ENCODE measurements at regions not wholly inside any gene's neighbourhood (a gene's known extent, or its start where the extent isn't known, plus 50 kb on each side); places are given as distances from the start of the nearest gene placed in this dataset.
"Not testable (repeated sequence)": the region's sequence is repeated elsewhere in the genome, so short reads cannot be mapped to it uniquely, and the experiment has no call there.

DNA sequence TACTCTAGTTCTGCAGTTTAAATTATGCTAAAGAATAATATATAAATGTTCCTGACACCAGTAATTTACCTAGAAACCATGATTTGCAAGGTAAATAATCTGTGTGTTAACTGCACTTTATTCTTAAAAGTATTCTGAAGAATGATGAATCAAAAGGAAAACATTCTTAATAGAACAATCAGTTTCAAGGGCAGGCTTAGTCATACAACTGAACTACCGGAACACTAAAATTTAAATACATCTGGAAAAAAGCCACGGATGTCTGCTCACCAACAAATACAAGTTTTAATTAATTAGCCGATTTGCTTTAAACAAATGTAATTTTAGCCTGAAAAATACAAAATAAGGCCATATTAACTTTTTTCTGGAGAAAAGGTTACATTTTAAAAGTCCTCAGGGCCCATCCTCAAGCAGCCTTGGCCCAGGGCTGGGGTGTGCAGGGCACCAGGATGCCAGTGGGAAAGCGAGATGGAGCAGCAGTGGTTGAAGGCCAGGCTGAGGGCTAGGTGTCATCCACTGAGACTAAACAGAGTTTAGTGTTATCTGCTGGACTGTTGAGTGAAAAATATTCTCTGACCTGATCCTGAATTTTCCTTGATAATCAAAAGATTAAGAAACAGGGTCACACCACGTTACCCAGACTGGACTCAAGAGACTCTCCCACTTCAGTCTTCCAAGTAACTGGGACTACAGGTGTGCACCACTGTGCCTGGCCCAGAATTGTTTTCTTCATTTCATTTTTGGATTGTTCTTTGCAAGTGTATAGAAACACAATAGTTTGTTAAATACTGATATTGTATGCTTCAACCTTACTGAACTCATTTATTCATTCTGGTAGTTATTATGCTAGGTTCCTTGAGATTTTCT is 88.2 kb upstream of the DST start:
- Histone ChIP-seq H3K4me1 (ENCODE audit: insufficient read depth, low read length) (no peaks in the 10 kb centered on the region), H3K36me3 (ENCODE audit: insufficient read depth, low read length) (no peaks in the 10 kb centered on the region), H3K9me3 (ENCODE audit: low read length) (no peaks in the 10 kb centered on the region), H3K27me3 (ENCODE audit: insufficient read depth, low read length) (no peaks in the 10 kb centered on the region), H2AFZ (ENCODE audit: low read depth, low read length) (no peak overlapping the region), H3K4me3 (ENCODE audit: low read length) (no peak overlapping the region)

DNA sequence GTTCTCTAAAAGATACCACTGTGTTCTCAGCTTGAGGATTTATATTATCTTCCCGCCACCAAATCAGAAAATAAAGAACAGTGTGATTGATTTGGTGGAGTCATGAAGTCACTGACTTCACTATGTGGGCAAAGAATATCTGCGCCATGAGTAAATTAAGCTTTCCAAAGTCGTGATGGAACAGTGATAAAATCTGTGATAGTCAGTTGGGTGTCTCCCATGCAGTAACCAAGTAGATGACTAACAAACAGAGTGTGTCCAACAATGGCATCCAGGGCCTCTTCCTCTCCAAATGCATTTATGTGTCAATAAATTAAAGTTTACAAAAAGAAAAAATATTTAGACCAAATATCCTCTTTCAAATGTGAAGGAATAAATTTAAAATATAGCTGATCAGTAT is 87.0 kb upstream of the DST start:
- Histone ChIP-seq H3K36me3 (ENCODE audit: insufficient read depth, low read length) (no peaks in the 10 kb centered on the region), H3K27me3 (ENCODE audit: insufficient read depth, low read length) (no peaks in the 10 kb centered on the region), H3K4me3 (ENCODE audit: low read length) (no peak overlapping the region), H3K4me1 (ENCODE audit: insufficient read depth, low read length) (no peaks in the 10 kb centered on the region), H2AFZ (ENCODE audit: low read depth, low read length) (no peak overlapping the region), H3K9me3 (ENCODE audit: low read length) (no peaks in the 10 kb centered on the region)

DNA sequence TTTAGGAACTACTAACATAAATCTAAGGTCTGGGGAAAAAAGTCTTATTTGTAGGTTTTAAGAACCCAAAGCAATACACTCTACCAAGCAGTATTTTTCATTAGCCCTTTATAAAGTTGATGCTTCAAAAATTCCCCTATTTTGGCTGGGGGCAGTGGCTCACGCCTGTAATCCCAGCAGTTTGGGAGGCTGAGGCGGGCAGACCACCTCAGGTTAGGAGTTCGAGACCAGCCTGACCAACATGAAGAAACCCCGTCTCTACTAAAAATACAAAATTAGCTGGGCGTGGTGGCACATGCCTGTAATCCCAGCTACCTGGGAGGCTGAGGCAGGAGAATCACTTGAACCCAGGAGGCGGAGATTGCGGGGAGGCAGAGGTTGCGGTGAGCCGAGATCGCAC is 86.5 kb upstream of the DST start:
- not testable (repeated sequence) for H3K9me3 ChIP-seq (ENCODE audit: low read length); H3K27me3 ChIP-seq (ENCODE audit: insufficient read depth, low read length); H3K4me1 ChIP-seq (ENCODE audit: insufficient read depth, low read length); H2AFZ ChIP-seq (ENCODE audit: low read depth, low read length); H3K36me3 ChIP-seq (ENCODE audit: insufficient read depth, low read length); H3K4me3 ChIP-seq (ENCODE audit: low read length)

DNA sequence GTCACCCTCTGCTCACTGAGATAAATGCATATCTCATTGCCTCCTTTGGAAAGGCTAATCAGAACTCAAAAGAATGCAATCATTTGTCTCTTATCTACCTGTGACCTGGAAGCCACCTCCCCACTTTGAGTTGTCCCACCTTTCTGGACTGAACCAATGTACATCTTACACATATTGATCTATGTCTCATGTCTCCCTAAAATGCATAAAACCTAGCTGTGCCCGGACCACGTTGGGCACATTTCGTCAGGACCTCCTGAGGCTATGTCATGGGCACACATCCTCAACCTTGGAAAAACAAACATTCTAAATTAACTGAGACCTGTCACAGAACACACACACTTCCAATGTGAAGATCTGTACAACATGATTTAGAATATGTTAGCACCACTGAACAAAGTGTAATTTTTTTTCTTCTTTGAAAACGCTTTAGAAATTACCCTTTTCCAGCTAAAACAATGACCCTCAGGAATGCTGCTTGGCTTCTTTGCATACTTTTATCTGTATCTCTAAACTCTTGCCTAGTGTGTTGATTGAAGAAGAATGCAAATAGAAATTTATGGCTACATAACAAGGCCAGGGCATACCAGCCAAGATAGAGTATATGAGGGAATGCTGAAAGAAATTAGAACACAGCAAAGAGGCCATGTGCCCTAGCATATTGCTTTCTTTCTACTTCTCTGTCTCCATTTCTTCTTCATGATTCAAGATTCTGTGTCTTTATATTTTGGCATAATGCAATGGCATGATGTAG is 84.6 kb upstream of the DST start:
- H3K36me3 ChIP-seq (ENCODE audit: insufficient read depth, low read length): no peaks in the 10 kb centered on the region
- no peaks in the 10 kb centered on the region for H3K27me3 ChIP-seq (ENCODE audit: insufficient read depth, low read length)
- no peaks in the 10 kb centered on the region for H3K4me1 ChIP-seq (ENCODE audit: insufficient read depth, low read length)
- no peaks in the 10 kb centered on the region for H3K9me3 ChIP-seq (ENCODE audit: low read length)
- no peak overlapping the region for H2AFZ ChIP-seq (ENCODE audit: low read depth, low read length)
- H3K4me3 ChIP-seq (ENCODE audit: low read length): no peak overlapping the region

DNA sequence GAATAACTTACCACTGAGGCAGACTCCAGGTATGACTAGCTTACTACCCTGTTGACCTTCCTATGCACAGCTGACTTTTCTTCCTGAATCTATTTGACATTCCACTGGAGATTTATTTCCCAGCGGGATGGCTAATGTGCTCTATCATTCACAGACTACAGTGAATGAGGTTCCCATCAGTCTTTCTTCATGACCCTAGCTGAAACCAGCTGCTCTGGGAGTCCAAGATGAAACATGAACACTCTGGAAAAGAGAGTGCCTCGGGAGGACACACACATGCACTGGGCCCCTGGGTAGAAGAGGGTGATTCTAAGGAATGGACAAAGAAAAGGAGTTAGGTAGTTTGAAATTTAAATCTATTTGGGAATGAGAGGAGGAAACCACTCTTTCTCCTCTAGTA is 82.6 kb upstream of the DST start:
- H2AFZ ChIP-seq (ENCODE audit: low read depth, low read length): no peak overlapping the region
- H3K36me3 ChIP-seq (ENCODE audit: insufficient read depth, low read length): no peaks in the 10 kb centered on the region
- no peak overlapping the region for H3K4me3 ChIP-seq (ENCODE audit: low read length)
- no peaks in the 10 kb centered on the region for H3K4me1 ChIP-seq (ENCODE audit: insufficient read depth, low read length)
- H3K27me3 ChIP-seq (ENCODE audit: insufficient read depth, low read length): no peaks in the 10 kb centered on the region
- H3K9me3 ChIP-seq (ENCODE audit: low read length): peaks cover 3% of the 10 kb centered on the region

DNA sequence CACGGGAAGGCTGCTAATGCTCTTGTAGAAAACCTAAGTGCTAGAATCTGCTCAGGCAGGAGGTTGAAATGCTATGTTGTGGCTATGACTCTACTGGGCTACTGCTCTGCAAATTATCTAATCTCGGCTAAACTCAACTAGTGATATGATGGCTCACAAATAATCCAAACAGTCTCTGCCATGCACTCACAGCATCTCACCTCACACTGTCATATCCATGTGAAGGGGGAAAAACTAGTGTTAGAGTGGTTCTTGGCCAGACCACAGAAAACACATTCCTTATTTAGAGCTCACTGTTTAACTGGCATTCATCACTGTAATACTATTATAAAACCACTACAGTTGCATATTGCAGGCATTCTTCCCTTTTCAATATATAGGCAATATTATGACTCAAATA is 81.8 kb upstream of the DST start:
- Histone ChIP-seq H3K4me3 (ENCODE audit: low read length) (no peak overlapping the region), H3K27me3 (ENCODE audit: insufficient read depth, low read length) (no peaks in the 10 kb centered on the region), H3K9me3 (ENCODE audit: low read length) (peaks cover 3% of the 10 kb centered on the region), H3K36me3 (ENCODE audit: insufficient read depth, low read length) (no peaks in the 10 kb centered on the region), H2AFZ (ENCODE audit: low read depth, low read length) (no peak overlapping the region), H3K4me1 (ENCODE audit: insufficient read depth, low read length) (no peaks in the 10 kb centered on the region)

DNA sequence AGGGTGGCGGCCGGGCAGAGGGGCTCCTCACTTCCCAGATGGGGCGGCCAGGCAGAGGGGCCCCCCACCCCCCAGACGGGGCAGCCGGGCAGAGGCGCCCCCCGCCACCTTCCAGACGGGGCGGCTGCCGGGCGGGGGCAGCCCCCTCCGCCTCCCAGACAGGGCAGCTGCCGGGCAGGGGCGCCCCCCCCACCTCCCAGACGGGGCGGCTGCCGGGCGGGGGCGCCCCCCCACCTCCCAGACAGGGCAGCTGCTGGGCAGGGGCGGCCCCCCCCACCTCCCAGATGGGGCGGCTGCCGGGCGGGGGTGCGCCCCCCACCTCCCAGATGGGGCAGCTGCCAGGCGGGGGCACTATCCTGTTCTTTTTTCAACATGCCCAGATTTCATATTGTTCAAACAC is 78.2 kb upstream of the DST start:
- H3K27me3 ChIP-seq (ENCODE audit: insufficient read depth, low read length): no peaks in the 10 kb centered on the region
- no peaks in the 10 kb centered on the region for H3K36me3 ChIP-seq (ENCODE audit: insufficient read depth, low read length)
- no peak overlapping the region for H2AFZ ChIP-seq (ENCODE audit: low read depth, low read length)
- H3K4me1 ChIP-seq (ENCODE audit: insufficient read depth, low read length): peaks cover 8% of the 10 kb centered on the region
- peaks cover 3% of the 10 kb centered on the region for H3K9me3 ChIP-seq (ENCODE audit: low read length)
- H3K4me3 ChIP-seq (ENCODE audit: low read length): no peak overlapping the region

DNA sequence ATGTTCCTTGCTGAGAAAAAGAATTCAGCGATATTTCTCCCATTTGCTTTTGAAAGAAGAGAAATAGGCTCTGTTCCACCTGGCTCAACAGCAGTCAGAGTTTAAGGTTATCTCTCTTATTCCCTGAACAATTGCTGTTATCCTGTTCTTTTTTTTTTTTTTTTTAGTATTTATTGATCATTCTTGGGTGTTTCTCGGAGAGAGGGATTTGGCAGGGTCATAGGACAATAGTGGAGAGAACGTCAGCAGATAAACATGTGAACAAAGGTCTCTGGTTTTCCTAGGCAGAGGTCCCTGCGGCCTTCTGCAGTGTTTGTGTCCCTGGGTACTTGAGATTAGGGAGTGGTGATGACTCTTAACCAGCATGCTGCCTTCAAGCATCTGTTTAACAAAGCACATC is 77.5 kb upstream of the DST start:
- not testable (repeated sequence) for H3K4me3 ChIP-seq (ENCODE audit: low read length); H3K36me3 ChIP-seq (ENCODE audit: insufficient read depth, low read length); H2AFZ ChIP-seq (ENCODE audit: low read depth, low read length); H3K27me3 ChIP-seq (ENCODE audit: insufficient read depth, low read length); H3K9me3 ChIP-seq (ENCODE audit: low read length)
- peaks cover 15% of the 10 kb centered on the region for H3K4me1 ChIP-seq (ENCODE audit: insufficient read depth, low read length)

DNA sequence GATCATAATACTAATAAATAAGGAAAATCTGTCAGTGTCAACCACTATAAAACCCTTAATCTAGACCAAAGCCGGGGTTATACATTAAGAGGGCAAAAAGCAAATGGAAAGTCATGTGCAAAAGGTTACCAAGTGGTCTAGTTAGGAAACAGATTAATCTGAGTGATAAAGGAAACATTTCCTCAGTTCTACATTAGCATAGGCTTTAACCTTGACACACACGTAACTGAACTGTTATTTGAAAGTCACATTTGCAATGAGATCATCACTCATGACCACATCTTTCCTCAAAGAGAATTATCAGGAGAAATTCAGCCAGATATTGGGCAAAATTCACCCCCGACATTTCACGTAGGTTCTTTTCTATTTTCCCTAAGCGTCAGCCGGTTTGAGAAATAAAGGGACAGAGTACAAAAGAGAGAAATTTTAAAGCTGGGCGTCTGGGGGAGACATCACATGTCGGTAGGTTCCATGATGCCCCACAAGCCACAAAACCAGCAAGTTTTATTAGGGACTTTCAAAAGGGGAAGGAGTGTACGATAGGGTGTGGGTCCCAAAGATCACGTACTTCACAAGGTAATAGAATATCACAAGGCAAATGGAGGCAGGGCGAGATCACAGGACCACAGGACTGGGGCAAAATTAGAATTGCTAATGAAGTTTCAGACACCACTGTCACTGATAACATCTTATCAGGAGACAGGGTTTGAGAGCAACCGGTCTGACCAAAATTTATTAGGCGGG is 76.8 kb upstream of the DST start:
- H3K27me3 ChIP-seq (ENCODE audit: insufficient read depth, low read length); H2AFZ ChIP-seq (ENCODE audit: low read depth, low read length); H3K36me3 ChIP-seq (ENCODE audit: insufficient read depth, low read length); H3K4me3 ChIP-seq (ENCODE audit: low read length); H3K9me3 ChIP-seq (ENCODE audit: low read length): not testable (repeated sequence)
- H3K4me1 ChIP-seq (ENCODE audit: insufficient read depth, low read length): peaks cover 22% of the 10 kb centered on the region

DNA sequence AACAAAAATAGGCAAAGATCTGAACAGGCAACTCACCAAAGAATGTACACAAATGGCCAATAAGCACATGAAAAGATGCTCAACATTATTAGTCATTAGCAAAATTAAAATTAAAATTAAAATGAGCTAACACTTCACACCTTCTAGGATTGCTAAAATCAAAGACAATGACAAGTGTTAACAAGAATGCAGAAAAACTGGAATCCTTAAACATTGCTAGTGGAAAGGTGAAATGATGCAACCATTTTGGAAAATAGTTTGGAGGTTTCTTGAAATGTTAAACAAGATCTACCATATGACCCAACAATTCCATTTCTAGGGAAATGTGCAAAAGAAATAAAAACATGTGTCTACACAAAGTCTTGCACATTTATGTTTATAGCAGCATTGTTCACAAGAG is 75.5 kb upstream of the DST start:
- H3K4me1 ChIP-seq (ENCODE audit: insufficient read depth, low read length): peaks cover 34% of the 10 kb centered on the region
- H3K36me3 ChIP-seq (ENCODE audit: insufficient read depth, low read length): no peaks in the 10 kb centered on the region
- peaks cover 3% of the 10 kb centered on the region for H3K9me3 ChIP-seq (ENCODE audit: low read length)
- H3K4me3 ChIP-seq (ENCODE audit: low read length): no peak overlapping the region
- H3K27me3 ChIP-seq (ENCODE audit: insufficient read depth, low read length): no peaks in the 10 kb centered on the region
- H2AFZ ChIP-seq (ENCODE audit: low read depth, low read length): no peak overlapping the region

DNA sequence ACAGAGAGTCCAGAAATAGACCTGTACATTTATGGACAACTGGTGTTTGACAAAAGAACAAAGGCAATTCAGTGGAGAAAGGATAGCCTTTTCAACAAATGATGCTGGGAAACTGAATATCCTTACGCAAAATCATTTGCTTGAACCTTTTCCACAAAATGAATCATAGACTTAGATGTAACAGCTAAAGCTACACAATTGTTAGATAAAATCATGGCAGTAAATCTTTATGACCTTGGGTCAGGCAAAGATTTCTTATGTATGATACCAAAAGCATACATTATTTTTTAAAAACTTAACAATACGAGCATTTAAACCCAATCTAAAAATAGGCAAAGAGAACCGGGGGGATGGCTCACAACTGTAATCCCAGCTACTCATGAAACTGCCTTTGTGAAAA is 73.5 kb upstream of the DST start:
- Histone ChIP-seq H2AFZ (ENCODE audit: low read depth, low read length) (no peak overlapping the region), H3K27me3 (ENCODE audit: insufficient read depth, low read length) (no peaks in the 10 kb centered on the region), H3K9me3 (ENCODE audit: low read length) (no peaks in the 10 kb centered on the region), H3K4me3 (ENCODE audit: low read length) (no peak overlapping the region), H3K36me3 (ENCODE audit: insufficient read depth, low read length) (no peaks in the 10 kb centered on the region), H3K4me1 (ENCODE audit: insufficient read depth, low read length) (peaks cover 39% of the 10 kb centered on the region)

DNA sequence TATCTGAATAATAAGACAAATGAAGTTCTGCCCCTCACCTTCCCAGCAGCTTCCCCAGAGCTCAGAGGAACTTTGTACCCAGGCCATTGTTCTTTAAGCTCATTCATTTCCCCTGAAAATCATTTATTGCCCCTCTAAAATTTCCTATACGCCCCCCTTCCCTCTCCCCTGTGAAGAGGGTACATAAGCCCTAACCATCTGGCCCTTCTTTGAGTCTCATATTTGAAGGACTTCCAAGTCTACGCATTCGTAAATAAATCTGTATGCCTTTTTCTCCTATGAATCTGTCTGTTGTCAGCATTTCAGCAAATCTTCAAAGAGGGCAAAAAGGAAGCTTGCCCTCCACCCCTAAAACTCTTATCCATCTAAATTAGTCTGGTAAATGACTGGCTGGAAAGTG is 73.1 kb upstream of the DST start:
- H3K9me3 ChIP-seq (ENCODE audit: low read length): no peaks in the 10 kb centered on the region

DNA sequence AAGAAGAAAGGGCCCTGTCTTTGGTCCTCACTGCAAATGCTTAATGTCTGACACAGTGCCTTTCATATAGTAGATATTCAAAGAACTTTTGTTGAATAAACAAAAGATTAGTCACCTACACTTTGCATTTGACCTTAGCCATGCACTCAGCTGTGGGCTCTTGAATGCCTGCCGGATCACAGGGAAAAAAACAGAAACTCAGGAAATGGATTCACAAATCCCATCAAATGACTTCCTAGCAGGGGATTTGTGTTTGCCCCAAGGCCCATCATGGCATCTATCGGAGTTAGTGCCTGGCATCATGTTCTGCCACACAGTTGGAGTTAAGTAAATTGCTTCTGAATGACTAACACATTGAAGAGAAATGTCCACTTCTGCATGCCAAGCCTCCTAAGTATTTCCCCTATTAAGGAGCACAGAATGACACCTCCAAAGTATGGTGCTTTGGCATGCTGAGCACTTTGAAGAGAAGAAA is 72.3 kb upstream of the DST start:
- H2AFZ ChIP-seq (ENCODE audit: low read depth, low read length): no peak overlapping the region
- no peaks in the 10 kb centered on the region for H3K36me3 ChIP-seq (ENCODE audit: insufficient read depth, low read length)
- H3K4me3 ChIP-seq (ENCODE audit: low read length): no peak overlapping the region
- H3K27me3 ChIP-seq (ENCODE audit: insufficient read depth, low read length): no peaks in the 10 kb centered on the region
- H3K4me1 ChIP-seq (ENCODE audit: insufficient read depth, low read length): peaks cover 42% of the 10 kb centered on the region
- H3K9me3 ChIP-seq (ENCODE audit: low read length): no peaks in the 10 kb centered on the region

More for the DNA sequence above, 73.1 kb upstream of the DST start:
- Histone ChIP-seq H3K27me3 (ENCODE audit: insufficient read depth, low read length) (no peaks in the 10 kb centered on the region), H2AFZ (ENCODE audit: low read depth, low read length) (no peak overlapping the region), H3K4me1 (ENCODE audit: insufficient read depth, low read length) (peaks cover 39% of the 10 kb centered on the region), H3K36me3 (ENCODE audit: insufficient read depth, low read length) (no peaks in the 10 kb centered on the region), H3K4me3 (ENCODE audit: low read length) (no peak overlapping the region)

Data from neuron (in vitro differentiated cells).